Astrocyte of the cerebellum (primary cell): ENCODE measurements at regions not wholly inside any gene's neighbourhood (a gene's known extent, or its start where the extent isn't known, plus 50 kb on each side); places are given as distances from the start of the nearest gene placed in this dataset.

Experiments
- DNase-seq: peaks from one replicate; pipeline ENCODE4 v3.0.0-alpha.2; 2011; ENCODE audit warnings: low read depth
- H3K4me3 ChIP-seq: 2 replicates; pipeline ENCODE4 v1.5.1; 2011; ENCODE audit warnings: mild to moderate bottlenecking, low read depth, low read length, moderate library complexity
- in situ Hi-C: cut with HindIII; loops from 2 replicates; pipeline ENCODE4 v1.10.0; 2017; ENCODE audit warnings: low sequenced_read_pairs
- TF ChIP-seq, protein P1 (sequence below): IDR thresholded peaks from 2 replicates; pipeline ENCODE4 v1.5.1; 2012; ENCODE audit warnings: low read length, low read depth, moderate library complexity, mild to moderate bottlenecking; ENCODE audit errors: missing control alignments

- no peak for DNase-seq
- TF ChIP-seq, protein P1, sequence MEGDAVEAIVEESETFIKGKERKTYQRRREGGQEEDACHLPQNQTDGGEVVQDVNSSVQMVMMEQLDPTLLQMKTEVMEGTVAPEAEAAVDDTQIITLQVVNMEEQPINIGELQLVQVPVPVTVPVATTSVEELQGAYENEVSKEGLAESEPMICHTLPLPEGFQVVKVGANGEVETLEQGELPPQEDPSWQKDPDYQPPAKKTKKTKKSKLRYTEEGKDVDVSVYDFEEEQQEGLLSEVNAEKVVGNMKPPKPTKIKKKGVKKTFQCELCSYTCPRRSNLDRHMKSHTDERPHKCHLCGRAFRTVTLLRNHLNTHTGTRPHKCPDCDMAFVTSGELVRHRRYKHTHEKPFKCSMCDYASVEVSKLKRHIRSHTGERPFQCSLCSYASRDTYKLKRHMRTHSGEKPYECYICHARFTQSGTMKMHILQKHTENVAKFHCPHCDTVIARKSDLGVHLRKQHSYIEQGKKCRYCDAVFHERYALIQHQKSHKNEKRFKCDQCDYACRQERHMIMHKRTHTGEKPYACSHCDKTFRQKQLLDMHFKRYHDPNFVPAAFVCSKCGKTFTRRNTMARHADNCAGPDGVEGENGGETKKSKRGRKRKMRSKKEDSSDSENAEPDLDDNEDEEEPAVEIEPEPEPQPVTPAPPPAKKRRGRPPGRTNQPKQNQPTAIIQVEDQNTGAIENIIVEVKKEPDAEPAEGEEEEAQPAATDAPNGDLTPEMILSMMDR, result no peak
- in situ Hi-C loops, result no loop called here
- H3K4me3 ChIP-seq, result no peak overlapping the region
These were observed 67.2 kb upstream of the ACYP2 start for GRCh38 chr2:54048117-54048785.

DNA sequence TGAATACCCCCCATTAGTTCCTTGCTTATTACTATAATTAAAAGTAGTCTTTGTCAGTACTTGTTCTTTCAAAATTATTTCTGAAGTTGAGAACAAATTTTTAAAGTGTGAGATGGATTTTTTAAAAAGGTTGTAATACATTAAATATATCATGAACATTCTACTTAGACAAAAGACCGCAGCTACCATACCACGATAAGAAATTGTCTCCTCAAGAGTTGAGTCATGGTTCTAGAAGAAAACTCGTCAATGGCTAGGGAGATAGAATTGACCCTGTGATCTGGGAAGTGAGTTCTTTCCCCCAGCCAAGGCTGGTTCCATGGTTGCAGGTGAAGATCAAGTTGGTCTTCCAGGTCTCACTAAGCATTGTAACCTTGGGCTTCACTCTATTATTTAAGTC lies 67.8 kb upstream of the ACYP2 start:
- in situ Hi-C loops, result no loop called here
- TF ChIP-seq, protein P1, result no peak
- no peak overlapping the region for H3K4me3 ChIP-seq
- DNase-seq, result no peak

- peak; percentile 29 for DNase-seq
- in situ Hi-C loops, result no loop called here
- TF ChIP-seq, protein P1, result no peak
- no peak overlapping the region for H3K4me3 ChIP-seq
These were observed 68.3 kb upstream of the ACYP2 start for GRCh38 chr2:54047091-54047490.

DNA sequence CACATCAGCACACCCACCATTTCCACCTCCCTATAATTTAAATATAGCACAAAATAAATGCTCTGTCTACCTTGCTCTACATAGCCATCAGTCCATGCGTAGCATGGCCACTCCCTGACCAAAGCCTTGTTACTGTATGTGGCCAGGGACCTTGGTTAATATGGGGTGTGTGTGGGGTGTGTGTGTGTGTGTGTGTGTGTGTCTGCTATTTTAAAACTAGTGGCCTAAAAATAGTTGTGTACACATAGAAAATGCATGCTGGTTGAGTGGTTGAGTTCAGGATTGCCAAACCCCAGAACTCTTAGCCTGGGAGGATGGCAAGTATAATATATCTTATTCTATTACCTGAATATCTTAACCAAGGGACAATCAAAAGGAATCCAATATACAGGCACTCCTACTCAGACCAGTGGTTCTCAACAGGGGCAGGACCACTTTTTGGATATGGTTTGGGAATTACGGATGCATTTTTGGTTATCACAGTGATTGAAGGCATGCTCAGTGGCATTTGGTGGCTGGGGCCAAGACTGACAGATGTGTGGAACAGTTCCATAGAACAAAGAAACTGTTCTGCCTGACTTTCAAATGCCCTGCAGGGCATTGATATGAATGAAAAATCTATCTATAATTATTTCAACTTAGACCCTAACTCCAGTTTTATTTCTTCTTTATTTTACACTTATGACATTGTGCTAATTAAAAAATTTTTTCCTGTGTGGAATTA lies 72.3 kb upstream of the PSME4 start:
- in situ Hi-C loops, result no loop called here
- H3K4me3 ChIP-seq, result no peak overlapping the region
- DNase-seq, result no peak
- TF ChIP-seq, protein P1, result no peak

- in situ Hi-C loops, result no loop called here
- DNase-seq, result no peak
- TF ChIP-seq, protein P1, result no peak
- H3K4me3 ChIP-seq, result no peak overlapping the region
These were observed 71.5 kb upstream of the PSME4 start for GRCh38 chr2:54042341-54042740.

GRCh38 chr2:54041135-54041534 lies 70.3 kb upstream of the PSME4 start:
- no peak overlapping the region for H3K4me3 ChIP-seq
- in situ Hi-C loops, result no loop called here
- TF ChIP-seq, protein P1, result no peak
- no peak for DNase-seq
